H9 (cell line): ENCODE measurements at regions not wholly inside any gene's neighbourhood (a gene's known extent, or its start where the extent isn't known, plus 50 kb on each side); places are given as distances from the start of the nearest gene placed in this dataset.

Experiments
- DNase-seq: peaks from one replicate; pipeline ENCODE4 v3.0.0-alpha.2; 2017
- H2AFZ ChIP-seq: one replicate; pipeline ENCODE4 v1.6.1; 2013; ENCODE audit warnings: mild to moderate bottlenecking, low read length, control low read depth, moderate library complexity
- H2AK5ac ChIP-seq: 2 replicates; pipeline ENCODE4 v1.6.1; 2013; ENCODE audit warnings: low read length, control low read depth, mixed read lengths; ENCODE audit not compliant: insufficient read length
- H2BK120ac ChIP-seq: one replicate; pipeline ENCODE4 v1.6.1; 2013; ENCODE audit warnings: low read depth, mild to moderate bottlenecking, low read length, control low read depth, inconsistent platforms; ENCODE audit not compliant: poor library complexity, severe bottlenecking
- H2BK12ac ChIP-seq: 2 replicates; pipeline ENCODE4 v1.6.1; 2013; ENCODE audit warnings: low read length, control low read depth, mixed read lengths, low read depth; ENCODE audit not compliant: insufficient read length
- H2BK15ac ChIP-seq: 2 replicates; pipeline ENCODE4 v1.6.1; 2013; ENCODE audit warnings: low read depth, low read length, control low read depth
- H2BK20ac ChIP-seq: one replicate; pipeline ENCODE4 v1.6.1; 2013; ENCODE audit warnings: low read depth, mild to moderate bottlenecking, low read length, control low read depth, inconsistent platforms; ENCODE audit not compliant: poor library complexity, severe bottlenecking
- H2BK5ac ChIP-seq: 2 replicates; pipeline ENCODE4 v1.6.1; 2013; ENCODE audit warnings: low read length, control low read depth, mixed read lengths; ENCODE audit not compliant: insufficient read length
- H3K14ac ChIP-seq: 2 replicates; pipeline ENCODE4 v1.6.1; 2013; ENCODE audit warnings: low read length, control low read depth; ENCODE audit not compliant: insufficient read depth
- H3K18ac ChIP-seq: 2 replicates; pipeline ENCODE4 v1.6.1; 2013; ENCODE audit warnings: low read depth, mild to moderate bottlenecking, mixed read lengths, low read length, control low read depth; ENCODE audit not compliant: insufficient read length
- H3K23ac ChIP-seq: 2 replicates; pipeline ENCODE4 v1.6.1; 2013; ENCODE audit warnings: low read length, control low read depth, mixed read lengths, low read depth; ENCODE audit not compliant: insufficient read length
- H3K23me2 ChIP-seq: 2 replicates; pipeline ENCODE4 v1.6.1; 2013; ENCODE audit warnings: low read depth, mild to moderate bottlenecking, mixed read lengths, low read length, control low read depth; ENCODE audit not compliant: insufficient read length, poor library complexity, severe bottlenecking
- H3K27ac ChIP-seq: 2 replicates; pipeline ENCODE4 v1.5.1; 2013; ENCODE audit warnings: low read length, control low read depth, mixed read lengths, low read depth; ENCODE audit not compliant: insufficient read length
- H3K27me3 ChIP-seq: 2 replicates; pipeline ENCODE4 v1.6.1; 2013; ENCODE audit warnings: low read length, control low read depth, inconsistent platforms; ENCODE audit not compliant: insufficient read depth
- H3K4ac ChIP-seq: 2 replicates; pipeline ENCODE4 v1.6.1; 2013; ENCODE audit warnings: low read depth, mild to moderate bottlenecking, control low read depth, inconsistent platforms, low read length, moderate library complexity
- H3K4me1 ChIP-seq: 2 replicates; pipeline ENCODE4 v1.6.1; 2013; ENCODE audit warnings: low read length, control low read depth, inconsistent platforms; ENCODE audit not compliant: insufficient read depth
- H3K4me2 ChIP-seq: 2 replicates; pipeline ENCODE4 v1.6.1; 2013; ENCODE audit warnings: low read length, control low read depth, mixed read lengths; ENCODE audit not compliant: insufficient read length, insufficient read depth
- H3K56ac ChIP-seq: 2 replicates; pipeline ENCODE4 v1.6.1; 2013; ENCODE audit warnings: low read depth, mild to moderate bottlenecking, mixed read lengths, low read length, control low read depth; ENCODE audit not compliant: insufficient read length
- H3K79me1 ChIP-seq: 2 replicates; pipeline ENCODE4 v1.6.1; 2013; ENCODE audit warnings: low read depth, mild to moderate bottlenecking, moderate library complexity, low read length, control low read depth, inconsistent platforms; ENCODE audit not compliant: insufficient read depth, poor library complexity, severe bottlenecking
- H3K79me2 ChIP-seq: 2 replicates; pipeline ENCODE4 v1.6.1; 2013; ENCODE audit warnings: low read length, control low read depth, inconsistent platforms; ENCODE audit not compliant: insufficient read depth
- H3K9ac ChIP-seq: 2 replicates; pipeline ENCODE4 v1.6.1; 2013; ENCODE audit warnings: low read length, control low read depth, mixed read lengths; ENCODE audit not compliant: insufficient read length; ENCODE audit errors: extremely low read depth
- H3K9me3 ChIP-seq: one replicate; pipeline ENCODE4 v1.6.1; 2013; ENCODE audit warnings: low read depth, low read length, inconsistent platforms; ENCODE audit not compliant: control insufficient read depth
- H3T11ph ChIP-seq: one replicate; pipeline ENCODE4 v1.6.1; 2013; ENCODE audit warnings: mild to moderate bottlenecking, low read length, control low read depth, inconsistent platforms
- H4K20me1 ChIP-seq: one replicate; pipeline ENCODE4 v1.6.1; 2013; ENCODE audit not compliant: control insufficient read depth, insufficient read length, insufficient read depth
- H4K5ac ChIP-seq: 2 replicates; pipeline ENCODE4 v1.6.1; 2013; ENCODE audit warnings: low read depth, mild to moderate bottlenecking, mixed read lengths, low read length, control low read depth; ENCODE audit not compliant: insufficient read length
- H4K8ac ChIP-seq: replicated peaks from 2 replicates; pipeline ENCODE4 v1.6.1; 2013; ENCODE audit warnings: low read length, control low read depth, mixed read lengths, low read depth; ENCODE audit not compliant: insufficient read length
- H4K91ac ChIP-seq: 2 replicates; pipeline ENCODE4 v1.6.1; 2013; ENCODE audit warnings: low read depth, mild to moderate bottlenecking, moderate library complexity, mixed read lengths, low read length, control low read depth; ENCODE audit not compliant: insufficient read length
- H3K27ac Mint-ChIP-seq, 3 experiments: 2 replicates in 2 of 3; 3 replicates in 1 of 3; pipeline ENCODE4 v1.8.0; 2020 to 2021; ENCODE audit warnings: mixed read lengths in 3 of 3, mild to moderate bottlenecking in 1 of 3, moderate library complexity in 1 of 3
- H3K27me3 Mint-ChIP-seq: 2 replicates; pipeline ENCODE4 v1.8.0; 2021; ENCODE audit warnings: low read depth, mild to moderate bottlenecking, moderate library complexity, mixed read lengths
- H3K36me3 Mint-ChIP-seq, 3 experiments: 2 replicates in 2 of 3; 3 replicates in 1 of 3; pipeline ENCODE4 v1.8.0; 2020 to 2021; ENCODE audit warnings: low read depth in 3 of 3, mixed read lengths in 3 of 3; ENCODE audit not compliant: insufficient read depth in 1 of 3
- H3K4me1 Mint-ChIP-seq, 2 experiments: 2 replicates each; pipeline ENCODE4 v1.8.0; 2020; ENCODE audit warnings: mixed read lengths in 2 of 2
- H3K4me3 Mint-ChIP-seq, 2 experiments: 2 replicates in 1 of 2; 3 replicates in 1 of 2; pipeline ENCODE4 v1.8.0; 2020 to 2021; ENCODE audit warnings: mild to moderate bottlenecking in 2 of 2, mixed read lengths in 2 of 2, moderate library complexity in 1 of 2
- H3K9me3 Mint-ChIP-seq, 2 experiments: 2 replicates in 1 of 2; 3 replicates in 1 of 2; pipeline ENCODE4 v1.8.0; 2020; ENCODE audit warnings: mild to moderate bottlenecking in 2 of 2, mixed read lengths in 2 of 2, moderate library complexity in 1 of 2
- CTCF ChIP-seq: fragments of 200-600 bp; sonication (generic); conservative IDR thresholded peaks from 3 replicates; pipeline ENCODE4 v1.8.0; 2021; ENCODE audit warnings: antibody characterized with exemption, mild to moderate bottlenecking
- WGBS: extraction: QIAGEN DNeasy Blood & Tissue Kit; methylation state at CpG from one replicate; pipeline ENCODE4 v1.1.7; 2013; ENCODE audit warnings: missing lambda C conversion rate, low lambda C conversion rate, mixed read lengths; ENCODE audit not compliant: insufficient read length; ENCODE audit errors: extremely low coverage; 5-methylcytosine and 5-hydroxymethylcytosine counted together

- Histone ChIP-seq H3K23me2 (no peaks in the 10 kb centered on the region), H3K79me2 (no peaks in the 10 kb centered on the region), H3K4ac (no peak overlapping the region), H3K27ac (no peak overlapping the region), H4K20me1 (no peaks in the 10 kb centered on the region), H2AK5ac (no peak overlapping the region), H4K5ac (no peak overlapping the region), H2BK12ac (no peak overlapping the region), H3K4me2 (no peak overlapping the region), H3K27me3 (no peaks in the 10 kb centered on the region), H3K4me1 (no peaks in the 10 kb centered on the region), H3K9ac (no peak overlapping the region), H3K56ac (no peak overlapping the region), H4K91ac (no peak overlapping the region), H2BK5ac (no peak overlapping the region), H2BK120ac (no peak overlapping the region), H2AFZ (no peak overlapping the region), H3K79me1 (no peaks in the 10 kb centered on the region), H4K8ac (no peak overlapping the region), H2BK20ac (no peak overlapping the region), H3K14ac (no peak overlapping the region), H3K23ac (no peak overlapping the region), H3T11ph (no peak overlapping the region), H3K18ac (no peak overlapping the region), H3K9me3 (peaks cover 69% of the 10 kb centered on the region), H2BK15ac (no peak overlapping the region)
- H3K9me3 Mint-ChIP-seq, result peaks cover 80 to 87% of the 10 kb centered on the region in 2 experiments
- peaks cover 0 to 26% (median 5%) of the 10 kb centered on the region in 3 experiments; a peak in 5 of 7 replicates for H3K36me3 Mint-ChIP-seq
- no CpG with 5 or more reads among the region's 4 CpGs for WGBS
- no peak overlapping the region for H3K4me3 Mint-ChIP-seq
- no peak overlapping the region for H3K27ac Mint-ChIP-seq
- peaks cover 3% of the 10 kb centered on the region; the same call in 1 of the 2 replicates for H3K27me3 Mint-ChIP-seq
- no peak for DNase-seq
- TF ChIP-seq CTCF, result no peak
- H3K4me1 Mint-ChIP-seq, result no peaks in the 10 kb centered on the region
Measured at GRCh38 chr14:105987563-105987962, 461.2 kb downstream of the TMEM121 start.
